GM23338 (cell line): ENCODE measurements at regions not wholly inside any gene's neighbourhood (a gene's known extent, or its start where the extent isn't known, plus 50 kb on each side); places are given as distances from the start of the nearest gene placed in this dataset.

Experiments used
- CREB1 ChIP-seq: fragments of 250-450 bp; sonication (Bioruptor Pico); IDR thresholded peaks from 2 replicates; pipeline ENCODE4 v1.5.0; 2020; ENCODE audit warnings: low read depth, mild to moderate bottlenecking, moderate library complexity
- EZH2 ChIP-seq: fragments of 200-600 bp; sonication (generic); IDR thresholded peaks from one replicate; pipeline ENCODE4 v1.8.0; 2017; ENCODE audit warnings: antibody characterized with exemption, mild to moderate bottlenecking, low read depth; ENCODE audit not compliant: unreplicated experiment
- POLR2AphosphoS5 ChIP-seq: IDR thresholded peaks from 2 replicates; pipeline ENCODE4 v1.6.1; 2016; ENCODE audit warnings: antibody characterized with exemption, low read depth
- TF ChIP-seq, protein P1 (sequence below), 2 experiments: fragments of 200-600 bp in 1 of 2; sonication (generic) in 1 of 2; conservative IDR thresholded peaks; 2 replicates each; pipeline versions ENCODE4 v1.5.1 to v1.6.1; 2016 to 2017; ENCODE audit warnings: antibody characterized with exemption in 2 of 2, low read depth in 2 of 2, mild to moderate bottlenecking in 2 of 2, moderate library complexity in 1 of 2
- TF ChIP-seq, protein P2 (sequence below): IDR thresholded peaks from one replicate; pipeline ENCODE4 v1.6.1; 2018; ENCODE audit warnings: antibody characterized with exemption; ENCODE audit not compliant: unreplicated experiment

DNA sequence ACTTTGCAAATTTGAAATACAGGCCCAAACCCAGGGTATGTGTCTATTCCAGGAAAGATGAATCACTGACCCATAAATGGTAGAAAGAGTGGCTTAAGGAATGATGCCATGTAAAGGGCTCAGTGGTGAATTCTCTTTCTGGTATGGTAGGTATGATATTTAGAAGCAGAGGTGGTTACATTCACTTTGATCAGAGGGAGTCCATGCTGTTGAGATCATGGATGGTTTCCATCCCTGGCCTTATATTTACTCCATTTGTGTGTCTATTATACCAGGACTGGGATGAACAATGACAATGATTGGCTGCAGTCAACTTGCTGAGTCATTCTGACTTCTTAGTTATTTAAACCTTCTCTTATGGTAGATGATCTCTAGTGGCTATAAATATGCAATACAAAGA is 419.8 kb upstream of the LRRC4C start:
- TF ChIP-seq, protein P1, sequence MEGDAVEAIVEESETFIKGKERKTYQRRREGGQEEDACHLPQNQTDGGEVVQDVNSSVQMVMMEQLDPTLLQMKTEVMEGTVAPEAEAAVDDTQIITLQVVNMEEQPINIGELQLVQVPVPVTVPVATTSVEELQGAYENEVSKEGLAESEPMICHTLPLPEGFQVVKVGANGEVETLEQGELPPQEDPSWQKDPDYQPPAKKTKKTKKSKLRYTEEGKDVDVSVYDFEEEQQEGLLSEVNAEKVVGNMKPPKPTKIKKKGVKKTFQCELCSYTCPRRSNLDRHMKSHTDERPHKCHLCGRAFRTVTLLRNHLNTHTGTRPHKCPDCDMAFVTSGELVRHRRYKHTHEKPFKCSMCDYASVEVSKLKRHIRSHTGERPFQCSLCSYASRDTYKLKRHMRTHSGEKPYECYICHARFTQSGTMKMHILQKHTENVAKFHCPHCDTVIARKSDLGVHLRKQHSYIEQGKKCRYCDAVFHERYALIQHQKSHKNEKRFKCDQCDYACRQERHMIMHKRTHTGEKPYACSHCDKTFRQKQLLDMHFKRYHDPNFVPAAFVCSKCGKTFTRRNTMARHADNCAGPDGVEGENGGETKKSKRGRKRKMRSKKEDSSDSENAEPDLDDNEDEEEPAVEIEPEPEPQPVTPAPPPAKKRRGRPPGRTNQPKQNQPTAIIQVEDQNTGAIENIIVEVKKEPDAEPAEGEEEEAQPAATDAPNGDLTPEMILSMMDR (conservative IDR thresholded peaks at IDR 0.05; ENCODE audit: low read depth in 2 of 2) = no peak
- TF ChIP-seq CREB1 (CRISPR knock-in tag) (no peak), EZH2 (no peak), POLR2AphosphoS5 (no peak)
- TF ChIP-seq, protein P2, sequence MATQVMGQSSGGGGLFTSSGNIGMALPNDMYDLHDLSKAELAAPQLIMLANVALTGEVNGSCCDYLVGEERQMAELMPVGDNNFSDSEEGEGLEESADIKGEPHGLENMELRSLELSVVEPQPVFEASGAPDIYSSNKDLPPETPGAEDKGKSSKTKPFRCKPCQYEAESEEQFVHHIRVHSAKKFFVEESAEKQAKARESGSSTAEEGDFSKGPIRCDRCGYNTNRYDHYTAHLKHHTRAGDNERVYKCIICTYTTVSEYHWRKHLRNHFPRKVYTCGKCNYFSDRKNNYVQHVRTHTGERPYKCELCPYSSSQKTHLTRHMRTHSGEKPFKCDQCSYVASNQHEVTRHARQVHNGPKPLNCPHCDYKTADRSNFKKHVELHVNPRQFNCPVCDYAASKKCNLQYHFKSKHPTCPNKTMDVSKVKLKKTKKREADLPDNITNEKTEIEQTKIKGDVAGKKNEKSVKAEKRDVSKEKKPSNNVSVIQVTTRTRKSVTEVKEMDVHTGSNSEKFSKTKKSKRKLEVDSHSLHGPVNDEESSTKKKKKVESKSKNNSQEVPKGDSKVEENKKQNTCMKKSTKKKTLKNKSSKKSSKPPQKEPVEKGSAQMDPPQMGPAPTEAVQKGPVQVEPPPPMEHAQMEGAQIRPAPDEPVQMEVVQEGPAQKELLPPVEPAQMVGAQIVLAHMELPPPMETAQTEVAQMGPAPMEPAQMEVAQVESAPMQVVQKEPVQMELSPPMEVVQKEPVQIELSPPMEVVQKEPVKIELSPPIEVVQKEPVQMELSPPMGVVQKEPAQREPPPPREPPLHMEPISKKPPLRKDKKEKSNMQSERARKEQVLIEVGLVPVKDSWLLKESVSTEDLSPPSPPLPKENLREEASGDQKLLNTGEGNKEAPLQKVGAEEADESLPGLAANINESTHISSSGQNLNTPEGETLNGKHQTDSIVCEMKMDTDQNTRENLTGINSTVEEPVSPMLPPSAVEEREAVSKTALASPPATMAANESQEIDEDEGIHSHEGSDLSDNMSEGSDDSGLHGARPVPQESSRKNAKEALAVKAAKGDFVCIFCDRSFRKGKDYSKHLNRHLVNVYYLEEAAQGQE = no peak
